ENCODE measurements at regions not wholly inside any gene's neighbourhood (a gene's known extent, or its start where the extent isn't known, plus 50 kb on each side); places are given as distances from the start of the nearest gene placed in this dataset.

- no peaks in the 10 kb centered on the region for H3K27me3 ChIP-seq (replicated peaks in 1 of 7)
- H3K9me3 ChIP-seq: peaks cover 0 to 16% (median 1%) of the 10 kb centered on the region in 8 donors
- intact Hi-C loops (cut with DNase I; ENCODE audit: low total_unique reads): no loop called here
- DNase-seq: no peak
- 60 to 71% (median 62%) methylated on average over 4 of the region's 4 CpGs for WGBS, 5 donors
- H3K27ac ChIP-seq: no peak overlapping the region
- H3K4me1 ChIP-seq: no peaks in the 10 kb centered on the region
- TF ChIP-seq CTCF (IDR thresholded peaks at IDR 0.05 in 8 of 11, conservative IDR thresholded peaks at IDR 0.05 in 3 of 11) (no peak), POLR2A (IDR thresholded peaks at IDR 0.05) (no peak)
- no peak overlapping the region for H3K4me3 ChIP-seq
- H3K36me3 ChIP-seq: no peaks in the 10 kb centered on the region
These were observed 471.3 kb downstream of the TECRL start for GRCh38 chr4:63937961-63938360.

- no peaks in the 10 kb centered on the region for H3K36me3 ChIP-seq
- H3K4me3 ChIP-seq: no peak overlapping the region
- intact Hi-C loops (cut with DNase I; ENCODE audit: low total_unique reads): no loop called here
- DNase-seq: no peak
- TF ChIP-seq POLR2A (IDR thresholded peaks at IDR 0.05) (no peak), CTCF (IDR thresholded peaks at IDR 0.05 in 8 of 11, conservative IDR thresholded peaks at IDR 0.05 in 3 of 11) (no peak), POLR2AphosphoS5 (IDR thresholded peaks at IDR 0.05) (no peak)
- no peak overlapping the region for H3K27ac ChIP-seq
- H3K9me3 ChIP-seq: peaks cover 0 to 18% (median 4%) of the 10 kb centered on the region in 8 donors
- no peaks in the 10 kb centered on the region for H3K27me3 ChIP-seq (replicated peaks in 1 of 7)
- WGBS, 5 donors: 66 to 75% (median 71%) methylated on average over 8 of the region's 8 CpGs
- no peaks in the 10 kb centered on the region for H3K4me1 ChIP-seq
These were observed 487.1 kb downstream of the TECRL start for GRCh38 chr4:63922146-63922545.

- Histone ChIP-seq H3K27me3 (replicated peaks in 1 of 7) (no peaks in the 10 kb centered on the region), H3K36me3 (no peaks in the 10 kb centered on the region), H3K4me3 (no peak overlapping the region), H3K27ac (no peak overlapping the region), H3K4me1 (no peaks in the 10 kb centered on the region), H3K9me3 (peaks cover 0 to 18% (median 4%) of the 10 kb centered on the region in 8 donors)
- TF ChIP-seq POLR2A (IDR thresholded peaks at IDR 0.05) (no peak), POLR2AphosphoS5 (IDR thresholded peaks at IDR 0.05) (no peak), CTCF (IDR thresholded peaks at IDR 0.05 in 8 of 11, conservative IDR thresholded peaks at IDR 0.05 in 3 of 11) (no peak)
- DNase-seq: peak; percentile 58
- intact Hi-C loops (cut with DNase I; ENCODE audit: low total_unique reads): no loop called here
- 83 to 90% (median 84%) methylated on average over 10 of the region's 10 CpGs for whole genome bisulfite sequencing, 5 donors
These were observed 487.7 kb downstream of the TECRL start for GRCh38 chr4:63921561-63921960.

GRCh38 chr4:63919636-63920365 is 489.4 kb downstream of the TECRL start:
- 79 to 87% (median 82%) methylated on average over 2 of the region's 2 CpGs for WGBS, 5 donors
- Histone ChIP-seq H3K27me3 (replicated peaks in 1 of 7) (no peaks in the 10 kb centered on the region), H3K9me3 (peaks cover 0 to 18% (median 4%) of the 10 kb centered on the region in 8 donors), H3K27ac (no peak overlapping the region), H3K36me3 (no peaks in the 10 kb centered on the region), H3K4me1 (no peaks in the 10 kb centered on the region), H3K4me3 (no peak overlapping the region)
- DNase-seq: no peak
- intact Hi-C loops (cut with DNase I; ENCODE audit: low total_unique reads): no loop called here
- TF ChIP-seq POLR2A (IDR thresholded peaks at IDR 0.05) (no peak), CTCF (IDR thresholded peaks at IDR 0.05 in 8 of 11, conservative IDR thresholded peaks at IDR 0.05 in 3 of 11) (no peak), POLR2AphosphoS5 (IDR thresholded peaks at IDR 0.05) (no peak)
